KBM-7 (cell line): ENCODE measurements at regions not wholly inside any gene's neighbourhood (a gene's known extent, or its start where the extent isn't known, plus 50 kb on each side); places are given as distances from the start of the nearest gene placed in this dataset.
A peak's percentile ranks its signal among the peaks of the same experiment; 100 is the strongest.
"Not testable (repeated sequence)": the region's sequence is repeated elsewhere in the genome, so short reads cannot be mapped to it uniquely, and the experiment has no call there.

Experiments
- DNase-seq: peaks from one replicate; pipeline ENCODE4 v3.0.0-alpha.2; 2015
- in situ Hi-C: fragments of 300-500 bp; cut with MboI; formaldehyde crosslinking; loops from 2 replicates; pipeline ENCODE4 v1.14.3; 2020; ENCODE audit warnings: low sequenced_read_pairs, low pct_unique_long_range_greater_than_20kb, mixed read lengths

DNA sequence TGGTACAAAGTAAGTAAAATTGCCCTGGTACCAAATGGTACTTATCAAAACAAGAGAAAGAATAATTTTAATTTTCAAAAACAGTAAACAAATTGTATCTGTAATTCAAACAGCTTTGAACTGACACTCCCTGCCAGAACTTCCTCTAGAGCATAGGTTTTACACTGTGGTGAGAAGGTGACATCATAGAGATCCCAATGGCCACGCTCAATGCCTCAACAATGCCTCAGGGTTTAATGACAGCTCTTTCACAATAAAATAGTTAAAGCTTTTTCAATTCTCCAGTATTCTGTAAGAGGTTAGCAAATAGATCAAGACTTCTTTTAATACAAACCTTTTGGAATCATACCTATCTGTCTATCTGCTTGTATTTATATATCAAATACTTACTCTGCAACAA, 437.1 kb downstream of the PRR16 start:
- DNase-seq = peak; percentile 11
- in situ Hi-C loops = no loop called here

DNA sequence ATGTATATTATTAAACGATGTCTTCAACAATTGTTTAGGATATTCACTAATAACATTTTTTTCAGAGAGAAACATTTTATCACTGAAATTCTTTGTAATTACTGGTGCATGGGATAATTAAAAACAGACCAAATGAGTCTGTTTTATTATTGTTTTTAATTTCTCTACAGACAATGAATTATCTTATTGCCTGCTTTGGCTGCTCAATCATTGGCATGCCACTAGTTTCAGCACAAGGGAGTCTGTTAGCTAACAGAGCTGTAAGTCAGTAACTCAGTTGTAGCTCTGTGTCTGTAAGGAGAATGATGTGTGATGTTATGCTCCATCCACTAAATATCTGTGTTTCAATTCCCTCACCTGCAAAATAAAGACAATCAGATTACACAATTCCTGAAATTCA, 443.9 kb downstream of the PRR16 start:
- in situ Hi-C loops = no loop called here
- no peak for DNase-seq

DNA sequence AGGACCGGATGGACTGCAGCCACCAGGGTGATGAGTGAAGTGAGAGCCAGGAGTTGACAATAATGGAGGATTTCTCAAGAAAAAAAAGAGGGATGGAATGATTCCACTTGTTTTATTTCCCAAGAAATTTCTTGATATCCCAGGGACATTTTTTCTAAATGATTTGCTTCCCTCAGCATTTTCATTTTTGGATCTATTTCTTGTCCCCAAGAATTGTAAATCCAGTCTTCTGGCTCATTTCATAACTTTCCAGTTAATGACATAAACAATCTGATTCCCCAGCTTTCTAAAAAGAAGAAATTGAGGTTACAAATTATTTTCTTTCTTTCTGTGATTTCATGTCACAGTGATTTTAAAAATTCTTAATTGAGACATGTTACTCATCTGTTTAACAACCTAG, 446.5 kb downstream of the PRR16 start:
- in situ Hi-C loops = no loop called here

DNA sequence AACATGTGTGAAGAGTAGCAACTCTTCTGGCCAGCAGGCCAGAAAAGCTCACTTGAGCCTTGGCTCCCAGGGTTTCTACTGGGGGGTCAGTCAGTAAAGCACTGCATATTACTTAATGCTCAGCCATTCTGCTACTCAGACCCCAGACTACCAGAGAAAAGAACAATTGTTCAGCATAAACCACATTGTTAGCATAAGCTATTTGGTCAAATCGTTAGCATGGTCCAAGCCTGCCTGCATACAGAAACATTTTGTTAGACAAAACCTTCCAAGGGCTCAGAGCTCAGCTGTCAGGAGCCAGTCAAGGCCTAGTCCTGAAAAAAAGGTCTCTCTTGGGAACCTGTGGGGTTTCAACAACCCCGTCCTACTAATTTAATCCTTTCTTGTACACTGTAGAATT, 449.3 kb downstream of the PRR16 start:
- DNase-seq = no peak
- in situ Hi-C loops = no loop called here

More for the DNA sequence above, 446.5 kb downstream of the PRR16 start:
- no peak for DNase-seq

DNA sequence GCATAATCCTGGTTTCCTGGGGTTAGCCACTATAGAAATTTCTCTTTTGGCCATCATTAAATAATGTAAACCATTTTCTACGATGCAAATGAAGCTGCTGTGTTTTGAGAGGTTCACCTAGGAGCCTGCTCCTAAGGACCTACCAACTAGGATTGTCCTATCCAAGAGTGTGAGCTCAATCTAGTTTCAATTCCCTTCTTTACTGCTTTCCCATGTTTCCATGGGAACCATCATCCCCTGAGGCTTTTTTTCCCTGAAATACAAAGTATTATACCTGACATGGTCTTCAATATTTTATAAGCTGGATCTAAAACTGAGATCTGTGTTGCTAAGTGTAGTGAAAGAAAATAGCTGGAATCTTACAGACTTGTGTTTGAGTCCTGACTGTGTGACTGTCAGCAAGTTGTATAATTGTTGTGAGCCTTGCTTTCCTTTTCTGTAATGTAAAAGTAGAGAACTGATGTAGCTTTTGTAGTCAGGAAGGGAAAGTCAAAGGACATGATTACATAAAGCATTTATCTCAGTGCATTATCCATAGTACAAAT, 453.2 kb downstream of the PRR16 start:
- in situ Hi-C loops = no loop called here
- no peak for DNase-seq

DNA sequence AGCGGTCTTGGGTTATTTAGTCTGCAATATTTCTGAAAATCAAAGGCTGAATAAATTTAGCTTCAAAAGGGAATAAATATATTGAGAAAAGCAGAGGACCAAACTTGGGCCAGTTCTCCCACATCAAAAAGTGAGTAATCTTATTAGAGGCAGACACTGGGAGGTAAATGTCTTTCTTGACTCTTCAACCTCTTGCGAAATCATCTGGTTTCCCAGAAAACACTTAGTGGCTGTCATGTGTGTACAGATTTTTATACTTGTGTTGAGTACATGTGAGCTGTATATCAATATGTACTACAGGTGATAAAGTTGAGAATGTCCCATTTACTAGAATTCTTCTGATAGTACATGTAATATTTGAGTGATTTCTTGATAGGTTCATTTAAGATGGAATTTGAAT, 454.9 kb downstream of the PRR16 start:
- in situ Hi-C loops = no loop called here
- DNase-seq = no peak

DNA sequence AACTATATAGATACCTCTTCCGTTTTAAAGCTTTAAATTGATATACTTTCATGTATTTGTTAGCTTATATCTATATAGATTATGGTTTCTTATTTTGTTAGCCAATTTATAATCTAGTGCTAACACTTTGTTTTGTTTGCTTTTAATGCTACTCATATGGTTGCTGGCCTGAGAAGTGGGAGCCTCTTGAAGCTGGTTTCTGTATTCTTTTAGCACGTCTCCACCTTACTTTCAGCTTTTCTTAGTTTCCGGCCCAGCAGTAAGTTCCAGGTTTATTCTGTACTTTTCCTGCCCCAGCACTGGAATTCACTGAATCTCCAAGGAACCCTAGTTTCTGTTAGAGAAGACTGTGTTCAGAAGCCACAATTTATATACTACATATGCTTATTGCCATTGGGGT, 458.9 kb downstream of the PRR16 start:
- in situ Hi-C loops = no loop called here
- DNase-seq = no peak

DNA sequence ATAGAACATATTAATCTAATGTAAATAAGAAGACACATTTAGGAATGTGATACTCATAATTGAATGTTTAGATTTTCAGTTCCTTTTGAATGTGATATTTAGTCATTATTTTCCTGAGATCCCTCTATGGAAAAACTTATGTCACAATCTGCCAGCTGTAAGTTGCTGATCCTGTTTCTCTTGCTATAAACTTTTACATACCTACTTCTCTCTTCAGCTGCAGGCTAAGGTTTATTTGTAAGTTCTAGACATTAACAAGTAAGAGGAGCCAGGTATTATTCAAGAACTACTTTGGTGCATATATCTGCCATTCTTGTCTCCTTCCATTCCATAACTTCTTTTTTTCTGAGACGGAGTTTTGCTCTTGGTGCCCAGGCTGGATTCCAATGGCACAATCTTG, 462.4 kb downstream of the PRR16 start:
- no peak for DNase-seq
- in situ Hi-C loops = no loop called here

DNA sequence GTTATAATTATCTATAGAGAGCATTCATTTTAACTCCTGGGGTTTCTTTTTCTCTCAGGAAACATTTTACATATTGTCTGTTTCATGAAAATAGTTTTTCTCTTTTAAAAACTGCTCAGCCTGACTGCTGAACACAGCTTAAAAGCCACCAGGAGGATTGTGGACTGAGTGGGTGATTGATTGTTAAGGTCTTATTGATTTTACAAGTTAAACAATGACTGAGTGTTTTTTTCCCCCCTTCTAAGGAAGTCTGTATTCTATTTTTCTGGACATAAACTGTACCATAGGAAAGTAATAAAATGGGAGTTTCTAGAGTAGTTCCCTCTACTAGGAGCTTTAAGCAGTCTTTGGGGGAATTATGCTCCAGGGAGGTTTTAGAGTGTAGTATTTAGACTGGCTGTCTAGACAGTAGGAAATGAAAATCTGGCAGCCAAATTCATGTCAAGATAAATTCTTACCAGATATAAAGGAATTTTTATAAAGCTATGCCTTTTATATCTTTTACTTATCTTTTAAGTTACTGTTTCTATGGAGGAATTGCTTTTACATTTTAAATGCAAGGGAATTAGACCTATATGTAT, 463.9 kb downstream of the PRR16 start:
- in situ Hi-C loops = no loop called here
- DNase-seq = no peak

DNA sequence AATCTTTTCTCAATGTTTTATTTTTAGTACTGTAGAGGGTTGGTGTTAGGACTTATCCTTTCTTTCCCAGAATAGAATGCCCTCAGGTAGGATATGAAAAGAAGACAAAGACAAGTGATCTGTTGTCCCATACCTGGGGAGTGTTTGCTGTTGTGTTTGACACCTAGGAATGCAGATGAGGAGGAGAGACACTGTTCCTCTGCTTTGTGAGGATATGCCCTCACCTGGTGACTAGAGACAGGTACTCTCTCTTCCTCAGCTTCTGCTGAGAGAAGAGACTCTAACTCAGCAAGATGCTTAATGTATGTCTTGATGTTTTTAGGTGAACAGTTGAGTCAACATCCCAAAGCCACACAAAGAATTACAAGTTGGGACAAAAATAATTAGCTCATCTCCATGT, 468.4 kb downstream of the PRR16 start:
- in situ Hi-C loops = no loop called here
- DNase-seq = no peak

DNA sequence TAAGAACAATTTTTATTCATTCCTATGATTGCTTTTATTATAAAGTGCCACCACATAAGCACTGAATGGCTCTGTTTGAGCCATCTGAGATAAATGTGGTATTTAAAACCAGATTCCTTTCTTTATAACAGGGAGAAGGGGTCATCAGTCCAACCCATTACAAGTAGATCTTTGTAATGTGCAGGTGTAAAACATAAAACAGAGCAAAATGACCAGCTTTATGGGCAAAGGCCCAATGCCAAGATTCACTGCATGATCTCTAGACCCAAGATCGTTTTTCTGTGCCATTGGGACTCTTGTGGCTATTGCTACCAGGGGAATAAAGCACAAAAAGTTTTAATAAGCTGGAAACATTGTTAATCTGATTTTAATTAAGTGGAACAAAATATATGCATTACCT, 469.9 kb downstream of the PRR16 start:
- no peak for DNase-seq
- in situ Hi-C loops = no loop called here

DNA sequence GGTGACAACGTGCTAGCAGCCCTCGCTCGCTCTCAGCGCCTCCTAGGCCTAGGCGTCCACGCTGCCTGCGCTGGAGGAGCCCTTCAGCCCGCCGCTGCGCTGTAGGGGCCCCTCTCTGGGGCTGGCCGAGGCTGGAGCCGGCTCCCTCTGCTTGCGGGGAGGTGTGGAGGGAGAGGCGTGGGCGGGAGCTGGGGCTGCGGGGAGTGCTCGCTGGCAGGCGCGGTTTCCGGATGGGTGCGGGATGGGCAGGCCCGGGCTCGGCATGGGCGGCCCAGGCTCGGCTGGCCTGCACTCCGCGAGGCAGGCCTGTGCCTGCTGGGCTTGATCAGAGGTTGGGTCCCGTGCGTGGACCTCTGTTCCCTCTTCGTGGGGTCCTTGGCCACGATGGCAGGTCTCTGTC, 472.6 kb downstream of the PRR16 start:
- DNase-seq = no peak
- in situ Hi-C loops = no loop called here

DNA sequence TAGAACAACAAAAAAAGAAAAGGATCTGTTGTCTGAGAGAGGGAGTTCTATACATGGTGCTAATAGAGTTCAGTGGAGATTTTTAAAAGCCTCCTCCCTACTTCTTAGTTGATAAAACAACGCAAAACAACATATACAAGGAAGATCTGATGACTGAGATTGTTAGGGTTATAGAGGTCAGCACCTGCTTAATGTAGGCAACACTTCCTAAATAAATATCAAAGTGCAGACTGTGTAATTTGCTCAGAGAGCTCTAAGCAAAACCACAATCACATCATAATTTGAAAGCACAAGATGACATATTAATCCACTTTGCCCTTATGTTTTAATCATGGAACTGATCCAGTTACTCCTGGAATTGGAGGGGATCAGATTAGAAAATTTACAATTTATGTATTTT, 474.5 kb downstream of the PRR16 start:
- DNase-seq = no peak
- in situ Hi-C loops = no loop called here

DNA sequence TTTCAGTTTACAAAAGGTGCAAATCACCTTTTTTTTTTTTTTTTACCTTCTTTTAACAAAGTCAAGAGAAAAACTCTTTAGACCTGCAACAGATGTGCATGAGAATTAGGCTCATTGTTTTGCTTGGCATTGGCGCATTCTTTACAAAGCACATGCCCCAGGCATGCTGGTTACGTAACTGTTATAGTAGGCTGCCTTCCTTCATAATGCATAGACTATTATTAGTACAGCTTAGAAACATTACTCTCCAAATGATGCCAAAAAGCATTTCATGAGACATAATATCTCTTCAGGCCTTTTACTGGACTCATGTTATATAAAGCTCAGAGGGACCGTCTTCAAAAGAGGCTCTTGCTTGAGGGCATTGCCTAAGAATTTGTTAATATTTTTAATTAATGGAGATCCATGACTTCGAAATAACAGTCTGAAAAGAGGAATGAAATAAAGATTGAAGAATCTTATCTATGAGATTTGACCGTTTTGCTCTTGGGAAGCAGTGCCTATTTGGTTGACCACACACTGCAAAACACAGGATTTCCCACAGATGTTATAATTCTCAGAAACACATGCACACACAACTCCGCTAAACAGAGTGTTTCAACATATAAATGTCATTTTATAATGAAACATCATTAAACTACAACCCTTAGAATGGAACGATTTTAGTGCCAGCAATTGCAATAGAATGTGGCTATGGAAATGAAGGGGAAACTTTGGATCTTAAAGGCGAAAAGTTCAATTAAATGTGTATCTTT, 478.7 kb downstream of the PRR16 start:
- no peak for DNase-seq
- in situ Hi-C loops = no loop called here

DNA sequence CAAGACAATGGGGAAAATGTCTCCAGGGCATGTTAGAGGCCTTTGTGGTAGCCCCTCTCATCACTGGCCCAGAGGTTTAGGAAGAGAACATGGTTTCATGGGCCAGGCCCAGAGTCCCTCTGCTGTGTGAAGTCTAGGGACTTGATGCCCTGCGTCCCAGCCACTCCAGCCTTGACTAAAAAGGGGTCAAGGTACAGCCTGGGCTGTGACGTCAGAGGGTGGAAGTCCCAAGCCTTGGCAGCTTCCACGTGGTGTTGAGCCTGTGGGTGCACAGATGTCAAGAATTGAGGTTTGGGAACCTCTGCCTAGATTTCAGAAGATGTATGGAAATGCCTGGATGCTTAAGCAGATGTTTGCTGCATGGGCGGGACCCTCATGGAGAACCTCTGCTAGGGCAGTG, 485.5 kb downstream of the PRR16 start:
- DNase-seq, in situ Hi-C loops: not testable (repeated sequence)

DNA sequence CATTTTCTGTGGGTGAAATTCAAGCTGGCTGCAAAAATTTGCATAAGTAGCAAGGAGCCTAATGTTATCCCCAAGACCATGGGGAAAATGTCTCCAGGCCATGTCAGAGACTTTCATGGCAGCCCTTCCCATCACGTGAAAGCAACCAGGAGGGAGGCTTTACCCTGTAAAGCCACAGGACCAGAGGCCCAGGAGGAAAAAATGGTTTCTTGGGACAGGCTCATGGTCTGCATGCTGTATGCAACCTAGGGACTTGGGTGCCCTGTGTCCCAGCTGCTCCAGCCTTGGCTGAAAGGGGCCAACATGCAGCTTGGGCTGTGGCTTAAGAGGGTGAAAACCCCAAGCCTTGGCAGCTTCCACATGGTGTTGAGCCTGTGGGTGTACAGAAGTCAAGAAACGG, 489.3 kb downstream of the PRR16 start:
- in situ Hi-C loops, DNase-seq: not testable (repeated sequence)

DNA sequence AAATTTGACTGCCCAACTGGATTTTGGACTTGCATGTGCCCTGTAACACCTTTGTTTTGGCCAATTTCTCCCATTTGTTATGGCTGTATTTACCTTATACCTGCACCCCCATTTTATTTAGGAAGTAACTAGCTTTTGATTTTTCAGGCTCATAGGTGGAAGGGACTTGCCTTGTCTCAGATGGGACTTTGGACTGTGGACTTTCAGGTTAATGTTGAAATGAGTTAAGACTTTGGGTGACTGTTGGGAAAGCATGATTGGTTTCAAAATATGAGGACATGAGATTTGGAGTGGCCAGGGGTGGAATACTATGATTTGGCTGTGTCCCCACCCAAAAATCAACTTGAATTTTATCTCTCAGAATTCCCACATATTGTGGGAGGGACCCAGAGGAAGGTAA, 490.2 kb downstream of the PRR16 start:
- in situ Hi-C loops = no loop called here
- DNase-seq = no peak

DNA sequence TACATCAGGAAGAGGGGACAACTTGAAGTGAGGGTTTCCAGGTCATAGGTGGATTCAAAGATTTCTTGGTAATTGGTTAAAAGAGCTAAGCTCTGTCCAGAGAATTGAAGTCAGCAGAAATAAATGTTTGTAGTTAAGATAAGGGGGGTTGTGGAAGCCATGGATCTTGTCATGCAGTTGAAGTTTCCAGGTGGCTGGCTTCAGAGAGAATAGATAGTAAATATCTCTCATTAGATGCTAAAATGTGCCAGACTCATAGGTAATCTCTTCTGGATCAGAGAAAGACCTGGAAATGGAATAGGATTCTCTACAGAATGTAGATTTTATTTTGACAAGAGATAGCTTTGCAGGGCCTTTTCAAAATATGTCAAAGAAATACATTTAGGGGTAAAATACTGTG, 491.7 kb downstream of the PRR16 start:
- no peak for DNase-seq
- in situ Hi-C loops = no loop called here

DNA sequence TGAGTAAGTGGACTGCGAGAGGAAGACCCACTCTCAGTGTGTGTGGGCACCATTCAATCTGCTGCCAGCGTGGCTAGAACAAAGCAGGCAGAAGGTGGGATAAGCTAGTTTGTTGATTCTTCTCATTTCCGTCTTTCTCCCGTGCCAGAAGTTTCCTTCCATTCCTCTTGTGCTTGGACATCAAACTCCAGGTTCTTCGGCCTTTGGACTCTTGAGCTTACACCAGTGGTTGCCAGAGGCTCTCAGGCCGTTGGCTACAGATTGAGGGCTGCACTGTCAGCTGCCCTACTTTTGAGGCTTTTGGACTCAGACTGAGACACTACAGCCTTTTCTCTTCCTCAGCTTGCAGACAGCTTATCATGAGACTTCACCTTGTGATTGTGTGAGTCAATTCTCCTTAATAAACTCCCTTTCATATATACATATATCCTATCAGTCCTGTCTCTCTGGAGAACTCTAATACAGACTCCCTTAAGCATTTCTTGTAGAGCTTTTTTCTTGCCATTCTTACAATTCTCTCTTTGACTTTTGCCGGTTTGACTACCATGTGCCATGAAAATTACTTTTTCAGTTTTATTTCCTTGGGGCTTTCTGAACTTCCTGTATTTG, 494.9 kb downstream of the PRR16 start:
- no peak for DNase-seq
- in situ Hi-C loops = no loop called here

DNA sequence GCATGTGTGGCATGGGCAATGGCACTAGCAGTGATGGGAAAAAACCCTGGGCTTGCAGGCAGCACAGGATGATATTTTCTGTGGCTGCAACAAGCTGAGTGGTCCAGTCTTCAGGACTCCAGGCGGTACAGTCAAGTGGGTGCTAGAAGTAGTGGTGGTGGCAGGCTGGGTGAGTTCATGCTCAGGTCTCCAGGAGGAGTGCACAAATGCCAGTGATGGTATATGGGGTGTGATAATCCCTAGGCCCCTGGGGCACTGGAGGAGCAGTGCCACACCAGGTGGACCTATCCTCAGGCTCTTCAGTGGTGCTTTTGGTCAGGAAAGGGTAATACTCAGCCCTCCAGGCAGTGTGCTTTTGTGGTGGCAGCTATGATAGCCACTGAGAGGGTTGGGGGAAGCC, 496.4 kb downstream of the PRR16 start:
- in situ Hi-C loops = no loop called here
- no peak for DNase-seq

DNA sequence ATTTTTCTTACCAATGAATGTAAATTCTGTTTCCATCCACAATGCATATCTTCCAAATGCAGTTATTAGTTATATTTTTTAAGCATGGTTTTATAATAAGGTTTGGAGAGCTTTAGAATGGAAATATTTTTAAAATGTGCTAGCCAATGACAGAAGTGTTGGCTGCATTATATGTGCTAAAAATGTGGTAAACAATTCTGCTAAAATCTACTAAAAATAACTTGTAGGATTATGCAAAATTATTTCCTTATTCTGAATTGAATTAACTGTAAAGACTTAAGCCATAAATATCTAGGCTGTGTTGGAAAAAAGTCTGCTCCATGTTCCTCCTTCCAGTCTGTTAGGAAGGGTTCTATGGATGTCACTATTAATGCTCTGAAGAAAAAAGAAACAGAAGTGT, 503.3 kb downstream of the PRR16 start:
- in situ Hi-C loops = no loop called here

More for the DNA sequence above, 503.3 kb downstream of the PRR16 start:
- no peak for DNase-seq
